ENCODE measurements at regions not wholly inside any gene's neighbourhood (a gene's known extent, or its start where the extent isn't known, plus 50 kb on each side); places are given as distances from the start of the nearest gene placed in this dataset.

DNA sequence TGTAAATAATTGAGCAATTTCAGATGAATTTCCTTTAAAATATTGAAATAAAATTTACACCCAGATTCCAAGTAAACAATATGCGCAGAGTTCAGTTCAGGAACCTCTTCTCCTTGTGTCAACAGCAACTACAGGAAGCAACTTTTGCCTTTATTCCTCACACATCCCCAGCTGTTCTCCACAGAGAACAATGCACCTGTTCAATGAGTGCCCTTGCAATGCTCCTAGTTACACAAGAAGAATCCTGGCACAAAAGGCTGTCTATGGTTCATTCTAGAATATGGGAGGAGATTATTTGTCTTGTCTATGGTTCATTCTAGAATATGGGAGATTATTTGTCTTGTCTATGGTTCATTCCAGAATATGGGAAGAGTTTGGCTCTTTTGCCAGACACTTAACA is 454.9 kb downstream of the BTBD3 start:
- TF ChIP-seq CTCF (tag by site-specific recombination; IDR thresholded peaks at IDR 0.05) (no peak), ZNF24 (tag by site-specific recombination; IDR thresholded peaks at IDR 0.05) (no peak), ZNF292 (tag by site-specific recombination; IDR thresholded peaks at IDR 0.05; ENCODE audit: borderline replicate concordance, low read depth) (no peak), ZNF555 (tag by site-specific recombination; conservative IDR thresholded peaks at IDR 0.05) (no peak), REST (tag by site-specific recombination; IDR thresholded peaks at IDR 0.05) (no peak), MYNN (tag by site-specific recombination; IDR thresholded peaks at IDR 0.05; ENCODE audit: borderline replicate concordance) (no peak), ZNF223 (tag by site-specific recombination; IDR thresholded peaks at IDR 0.05) (no peak), ZNF624 (tag by site-specific recombination; IDR thresholded peaks at IDR 0.05) (no peak), BCL11B (tag by site-specific recombination; IDR thresholded peaks at IDR 0.05; ENCODE audit: low read depth) (no peak), SETDB1 (IDR thresholded peaks at IDR 0.05; ENCODE audit: insufficient read length, low read length) (no peak), WT1 (tag by site-specific recombination; IDR thresholded peaks at IDR 0.05) (no peak), ZNF514 (tag by site-specific recombination; IDR thresholded peaks at IDR 0.05) (no peak)
